Caco-2 (cell line): ENCODE measurements at regions not wholly inside any gene's neighbourhood (a gene's known extent, or its start where the extent isn't known, plus 50 kb on each side); places are given as distances from the start of the nearest gene placed in this dataset.
"Not testable (repeated sequence)": the region's sequence is repeated elsewhere in the genome, so short reads cannot be mapped to it uniquely, and the experiment has no call there.

ENCODE experiments used
- BruUV-seq: library from RNA; stranded (reverse); fragments of 400-500 nt; replicated peaks from 2 replicates; lab custom pipeline; 2021; lab: Mats Ljungman, UMichigan
- CTCF ChIA-PET: fragments of 300-600 bp; sonication (Branson Sonifier 250); formaldehyde crosslinking; loops from one replicate; lab custom pipeline; 2022; ENCODE audit warnings: antibody characterized with exemption; lab: Charles Lee
- POLR2A ChIA-PET: fragments of 300-600 bp; sonication (Branson Sonifier 250); formaldehyde crosslinking; loops from one replicate; lab custom pipeline; 2022; ENCODE audit warnings: antibody characterized with exemption; lab: Charles Lee
- DNase-seq, 2 experiments: peaks; one replicate each; pipeline versions ENCODE4 v3.0.0 to v3.0.0-alpha.2; 2020 to 2022
- H3K27me3 ChIP-seq: replicated peaks from 2 replicates; pipeline ENCODE4 v1.6.0; 2011; ENCODE audit warnings: low read length; ENCODE audit not compliant: control insufficient read depth, insufficient read depth
- H3K36me3 ChIP-seq: 2 replicates; pipeline ENCODE4 v1.5.1; 2011; ENCODE audit warnings: low read length; ENCODE audit not compliant: control insufficient read depth, insufficient read depth
- H3K4me1 ChIP-seq: fragments of 250-450 bp; sonication (Bioruptor Pico); 2 replicates; pipeline ENCODE4 v1.5.1; 2020; ENCODE audit warnings: mild to moderate bottlenecking
- H3K4me3 ChIP-seq: 2 replicates; pipeline ENCODE4 v1.5.1; 2011; ENCODE audit warnings: low read depth, mild to moderate bottlenecking, control low read depth, low read length
- H3K9me3 ChIP-seq: fragments of 250-450 bp; sonication (Bioruptor Pico); 2 replicates; pipeline ENCODE4 v1.5.1; 2020; ENCODE audit warnings: mild to moderate bottlenecking, moderate library complexity
- H3K27ac Mint-ChIP-seq: one replicate; pipeline ENCODE4 v1.8.0; 2022; ENCODE audit warnings: mixed read lengths; ENCODE audit not compliant: unreplicated experiment
- H3K27me3 Mint-ChIP-seq: one replicate; pipeline ENCODE4 v1.8.0; 2022; ENCODE audit warnings: mixed read lengths; ENCODE audit not compliant: insufficient read depth, unreplicated experiment
- H3K36me3 Mint-ChIP-seq: one replicate; pipeline ENCODE4 v1.8.0; 2022; ENCODE audit warnings: mild to moderate bottlenecking, mixed read lengths; ENCODE audit not compliant: insufficient read depth, unreplicated experiment
- H3K4me1 Mint-ChIP-seq: one replicate; pipeline ENCODE4 v1.8.0; 2022; ENCODE audit warnings: low read depth, mixed read lengths; ENCODE audit not compliant: unreplicated experiment
- H3K4me3 Mint-ChIP-seq: one replicate; pipeline ENCODE4 v1.8.0; 2022; ENCODE audit warnings: mild to moderate bottlenecking, moderate library complexity, mixed read lengths; ENCODE audit not compliant: unreplicated experiment
- H3K9me3 Mint-ChIP-seq: one replicate; pipeline ENCODE4 v1.8.0; 2022; ENCODE audit warnings: mixed read lengths; ENCODE audit not compliant: unreplicated experiment
- intact Hi-C: fragments of 100-400 bp; cut with micrococcal nuclease; formaldehyde crosslinking; loops from one replicate; pipeline ENCODE4 v1.10.0; 2022; ENCODE audit not compliant: unreplicated experiment
- TF ChIP-seq, protein P1 (sequence below), 2 experiments: fragments of 200-600 bp in 1 of 2; IDR thresholded peaks; 1 replicate in 1 of 2; 2 replicates in 1 of 2; pipeline versions ENCODE4 v1.5.1 to v1.8.0; 2011 to 2022; ENCODE audit warnings: antibody characterized with exemption in 1 of 2, control low read depth in 1 of 2, inconsistent platforms in 1 of 2, low read depth in 1 of 2, low read length in 1 of 2, mild to moderate bottlenecking in 1 of 2, moderate library complexity in 1 of 2; ENCODE audit not compliant: insufficient read depth in 1 of 2, severe bottlenecking in 1 of 2, unreplicated experiment in 1 of 2

DNA sequence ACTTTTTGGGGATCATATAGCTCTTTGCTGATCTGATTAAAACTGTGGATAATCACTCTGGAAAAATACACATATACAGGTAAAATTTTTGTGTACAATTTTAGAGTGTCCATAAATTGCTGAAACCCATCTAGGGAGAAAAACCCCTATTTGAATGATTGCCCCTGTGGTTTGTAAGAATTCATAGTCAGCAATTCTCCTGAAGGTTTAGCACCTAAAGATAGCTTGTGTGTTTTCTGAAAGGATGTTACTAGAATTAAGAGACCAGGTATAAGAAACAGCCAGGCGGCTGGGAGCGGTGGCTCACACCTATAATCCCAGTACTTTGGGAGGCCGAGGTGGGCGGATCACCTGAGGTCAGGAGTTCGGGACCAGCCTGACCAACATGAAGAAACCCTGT is 106.8 kb upstream of the RAP2B start:
- no peaks in the 10 kb centered on the region for H3K9me3 Mint-ChIP-seq
- no peaks in the 10 kb centered on the region for H3K27me3 Mint-ChIP-seq
- no peaks in the 10 kb centered on the region for H3K4me1 ChIP-seq
- intact Hi-C loops, result no loop called here
- ChIA-PET CTCF (no interaction called here), POLR2A (no interaction called here)
- H3K9me3 ChIP-seq, result no peaks in the 10 kb centered on the region
- TF ChIP-seq, protein P1, sequence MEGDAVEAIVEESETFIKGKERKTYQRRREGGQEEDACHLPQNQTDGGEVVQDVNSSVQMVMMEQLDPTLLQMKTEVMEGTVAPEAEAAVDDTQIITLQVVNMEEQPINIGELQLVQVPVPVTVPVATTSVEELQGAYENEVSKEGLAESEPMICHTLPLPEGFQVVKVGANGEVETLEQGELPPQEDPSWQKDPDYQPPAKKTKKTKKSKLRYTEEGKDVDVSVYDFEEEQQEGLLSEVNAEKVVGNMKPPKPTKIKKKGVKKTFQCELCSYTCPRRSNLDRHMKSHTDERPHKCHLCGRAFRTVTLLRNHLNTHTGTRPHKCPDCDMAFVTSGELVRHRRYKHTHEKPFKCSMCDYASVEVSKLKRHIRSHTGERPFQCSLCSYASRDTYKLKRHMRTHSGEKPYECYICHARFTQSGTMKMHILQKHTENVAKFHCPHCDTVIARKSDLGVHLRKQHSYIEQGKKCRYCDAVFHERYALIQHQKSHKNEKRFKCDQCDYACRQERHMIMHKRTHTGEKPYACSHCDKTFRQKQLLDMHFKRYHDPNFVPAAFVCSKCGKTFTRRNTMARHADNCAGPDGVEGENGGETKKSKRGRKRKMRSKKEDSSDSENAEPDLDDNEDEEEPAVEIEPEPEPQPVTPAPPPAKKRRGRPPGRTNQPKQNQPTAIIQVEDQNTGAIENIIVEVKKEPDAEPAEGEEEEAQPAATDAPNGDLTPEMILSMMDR (IDR thresholded peaks at IDR 0.05; ENCODE audit: insufficient read depth in 1 of 2, low read depth in 1 of 2, low read length in 1 of 2, severe bottlenecking in 1 of 2, unreplicated experiment in 1 of 2), result no peak
- no peaks in the 10 kb centered on the region for H3K4me1 Mint-ChIP-seq
- no peak overlapping the region for H3K4me3 Mint-ChIP-seq
- H3K27me3 ChIP-seq, result no peaks in the 10 kb centered on the region
- H3K36me3 Mint-ChIP-seq, result peaks cover 5% of the 10 kb centered on the region
- no TSS peak for BruUV-seq
- H3K4me3 ChIP-seq, result no peak overlapping the region
- no peaks in the 10 kb centered on the region for H3K36me3 ChIP-seq
- no peak overlapping the region for H3K27ac Mint-ChIP-seq
- no peak for DNase-seq

DNA sequence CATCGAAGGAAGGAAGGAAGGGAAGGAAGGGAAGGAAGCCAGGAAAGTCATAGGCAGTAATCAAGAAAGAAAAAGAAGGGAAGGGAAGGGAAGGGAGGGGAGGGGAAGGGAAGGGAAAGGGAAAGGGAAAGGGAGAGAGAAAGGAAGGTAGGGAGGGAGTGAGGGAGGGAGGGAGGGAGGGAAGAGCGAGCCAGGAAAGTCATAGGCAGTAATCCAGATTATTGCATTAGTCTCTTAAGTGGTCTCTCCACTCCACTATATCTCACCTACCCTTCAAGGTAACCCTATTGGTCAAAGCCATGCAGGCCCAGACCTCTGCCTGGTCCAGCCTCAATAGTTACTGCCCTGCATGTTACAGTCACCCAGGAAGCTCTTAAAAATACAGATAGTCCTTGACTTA is 106.2 kb upstream of the RAP2B start:
- Mint-ChIP-seq H3K4me3 (no peak overlapping the region), H3K9me3 (no peaks in the 10 kb centered on the region), H3K36me3 (peaks cover 5% of the 10 kb centered on the region), H3K27me3 (no peaks in the 10 kb centered on the region), H3K4me1 (no peaks in the 10 kb centered on the region), H3K27ac (no peak overlapping the region)
- ChIA-PET POLR2A (no interaction called here), CTCF (no interaction called here)
- no peaks in the 10 kb centered on the region for H3K9me3 ChIP-seq
- no peak overlapping the region for H3K4me3 ChIP-seq
- H3K4me1 ChIP-seq, result no peaks in the 10 kb centered on the region
- no peaks in the 10 kb centered on the region for H3K36me3 ChIP-seq
- H3K27me3 ChIP-seq, result no peaks in the 10 kb centered on the region
- no TSS peak for BruUV-seq
- TF ChIP-seq, protein P1 (IDR thresholded peaks at IDR 0.05; ENCODE audit: insufficient read depth in 1 of 2, low read depth in 1 of 2, low read length in 1 of 2, severe bottlenecking in 1 of 2, unreplicated experiment in 1 of 2), result no peak
- no peak for DNase-seq
- intact Hi-C loops, result no loop called here

DNA sequence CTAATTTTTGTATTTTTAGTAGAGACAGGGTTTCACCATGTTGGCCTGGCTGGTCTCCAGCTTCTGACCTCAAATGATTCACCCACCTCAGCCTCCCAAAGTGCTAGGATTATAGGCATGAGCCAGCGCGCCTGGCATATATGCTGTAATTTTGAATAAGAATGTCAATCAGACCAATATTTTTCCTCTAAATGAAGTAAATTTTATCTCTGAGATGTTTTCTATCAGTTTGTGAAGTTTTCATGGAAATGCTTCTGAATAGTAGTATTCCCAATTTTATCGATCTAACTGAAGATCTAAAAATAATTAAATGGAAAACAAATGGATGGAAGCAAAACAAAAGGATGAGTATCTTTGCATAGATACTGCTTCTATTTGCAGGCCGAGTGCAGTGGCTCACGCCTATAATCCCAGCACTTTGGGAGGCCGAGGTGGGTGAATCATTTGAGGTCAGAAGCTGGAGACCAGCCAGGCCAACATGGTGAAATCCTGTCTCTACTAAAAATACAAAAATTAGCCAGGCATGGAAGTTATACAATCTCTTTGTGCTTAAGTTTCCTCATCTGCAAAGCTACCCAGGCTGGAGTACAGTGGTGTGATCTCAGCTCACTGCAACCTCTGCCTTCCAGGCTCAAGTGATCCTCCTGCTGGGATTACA is 103.9 kb upstream of the RAP2B start:
- H3K27me3 Mint-ChIP-seq, H3K36me3 ChIP-seq, DNase-seq, H3K4me3 Mint-ChIP-seq, H3K9me3 ChIP-seq, H3K27me3 ChIP-seq, H3K27ac Mint-ChIP-seq, H3K4me3 ChIP-seq, H3K4me1 Mint-ChIP-seq, POLR2A ChIA-PET, H3K4me1 ChIP-seq, H3K36me3 Mint-ChIP-seq, intact Hi-C loops, BruUV-seq, H3K9me3 Mint-ChIP-seq: not testable (repeated sequence)
- CTCF ChIA-PET, result interaction anchor here (0.6 kb wide), 1 partner anchor 239 kb away, joined by 4 read pairs; no protein-coding TSS in a partner anchor
